Left ventricle myocardium inferior (tissue), 1 donor: ENCODE measurements at regions not wholly inside any gene's neighbourhood (a gene's known extent, or its start where the extent isn't known, plus 50 kb on each side); places are given as distances from the start of the nearest gene placed in this dataset.
"Not testable (repeated sequence)": the region's sequence is repeated elsewhere in the genome, so short reads cannot be mapped to it uniquely, and the experiment has no call there.

ENCODE experiments used
- DNase-seq: peaks from one replicate; pipeline ENCODE4 v3.0.0-alpha.2; 2020
- H3K27ac ChIP-seq: fragments of 200-600 bp; replicated peaks from 2 replicates; pipeline ENCODE4 v1.8.0; 2021
- H3K27me3 ChIP-seq: fragments of 200-600 bp; 2 replicates; pipeline ENCODE4 v1.8.0; 2021; ENCODE audit warnings: low read depth
- H3K36me3 ChIP-seq: fragments of 200-600 bp; 2 replicates; pipeline ENCODE4 v1.8.0; 2021
- H3K4me1 ChIP-seq: fragments of 200-600 bp; 2 replicates; pipeline ENCODE4 v1.8.0; 2021
- H3K4me3 ChIP-seq: fragments of 200-600 bp; 2 replicates; pipeline ENCODE4 v1.8.0; 2021; ENCODE audit warnings: mild to moderate bottlenecking, moderate library complexity
- H3K9me3 ChIP-seq: fragments of 200-600 bp; replicated peaks from 2 replicates; pipeline ENCODE4 v1.8.0; 2021
- intact Hi-C: fragments of 100-400 bp; cut with micrococcal nuclease; formaldehyde crosslinking; loops from one replicate; pipeline ENCODE4 v1.11.0; 2022
- TF ChIP-seq, protein P1 (sequence below): fragments of 200-600 bp; IDR thresholded peaks from 2 replicates; pipeline ENCODE4 v1.8.0; 2021; ENCODE audit warnings: antibody characterized with exemption, mild to moderate bottlenecking, borderline replicate concordance
- donor health status: DM: no; HTN: yes; CAD: no; lungs with severe emphysema.

- TF ChIP-seq, protein P1, sequence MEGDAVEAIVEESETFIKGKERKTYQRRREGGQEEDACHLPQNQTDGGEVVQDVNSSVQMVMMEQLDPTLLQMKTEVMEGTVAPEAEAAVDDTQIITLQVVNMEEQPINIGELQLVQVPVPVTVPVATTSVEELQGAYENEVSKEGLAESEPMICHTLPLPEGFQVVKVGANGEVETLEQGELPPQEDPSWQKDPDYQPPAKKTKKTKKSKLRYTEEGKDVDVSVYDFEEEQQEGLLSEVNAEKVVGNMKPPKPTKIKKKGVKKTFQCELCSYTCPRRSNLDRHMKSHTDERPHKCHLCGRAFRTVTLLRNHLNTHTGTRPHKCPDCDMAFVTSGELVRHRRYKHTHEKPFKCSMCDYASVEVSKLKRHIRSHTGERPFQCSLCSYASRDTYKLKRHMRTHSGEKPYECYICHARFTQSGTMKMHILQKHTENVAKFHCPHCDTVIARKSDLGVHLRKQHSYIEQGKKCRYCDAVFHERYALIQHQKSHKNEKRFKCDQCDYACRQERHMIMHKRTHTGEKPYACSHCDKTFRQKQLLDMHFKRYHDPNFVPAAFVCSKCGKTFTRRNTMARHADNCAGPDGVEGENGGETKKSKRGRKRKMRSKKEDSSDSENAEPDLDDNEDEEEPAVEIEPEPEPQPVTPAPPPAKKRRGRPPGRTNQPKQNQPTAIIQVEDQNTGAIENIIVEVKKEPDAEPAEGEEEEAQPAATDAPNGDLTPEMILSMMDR: no peak
- no peaks in the 10 kb centered on the region for H3K4me1 ChIP-seq
- intact Hi-C loops: no loop called here
- H3K27me3 ChIP-seq: peaks cover 9% of the 10 kb centered on the region
- no peaks in the 10 kb centered on the region for H3K9me3 ChIP-seq
- DNase-seq: no peak
- no peak overlapping the region for H3K27ac ChIP-seq
- H3K4me3 ChIP-seq: no peak overlapping the region
- no peaks in the 10 kb centered on the region for H3K36me3 ChIP-seq
Measured at GRCh38 chr10:15428681-15429080, 57.6 kb upstream of the FAM171A1 start.

- Histone ChIP-seq H3K27ac (no peak overlapping the region), H3K36me3 (no peaks in the 10 kb centered on the region), H3K4me3 (no peak overlapping the region), H3K27me3 (peaks cover 4% of the 10 kb centered on the region), H3K9me3 (no peaks in the 10 kb centered on the region), H3K4me1 (no peaks in the 10 kb centered on the region)
- TF ChIP-seq, protein P1: peak; percentile 65
- intact Hi-C loops: no loop called here
- no peak for DNase-seq
Measured at GRCh38 chr10:15427843-15428414, 56.8 kb upstream of the FAM171A1 start.

DNA sequence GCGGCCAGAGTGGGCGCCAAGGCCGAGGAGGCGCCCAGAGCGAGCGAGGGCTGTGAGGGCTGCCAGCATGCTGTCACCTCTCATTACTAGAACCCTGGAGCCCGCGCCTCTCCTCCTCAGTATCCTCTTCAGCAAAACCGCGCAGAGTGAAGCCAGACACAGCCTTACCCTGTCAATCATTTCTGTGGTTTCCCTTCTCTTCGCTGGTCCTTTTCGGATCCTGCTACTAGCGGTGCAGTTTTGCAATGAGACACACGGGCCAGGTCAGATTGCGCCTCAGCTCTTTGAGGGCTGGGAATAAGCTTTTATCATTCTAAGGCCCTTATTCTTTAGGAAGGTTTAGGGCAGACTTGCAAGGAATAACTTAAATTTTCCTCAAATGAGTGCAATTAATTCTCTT lies 55.5 kb upstream of the FAM171A1 start:
- intact Hi-C loops: no loop called here
- Histone ChIP-seq H3K4me3 (no peak overlapping the region), H3K36me3 (no peaks in the 10 kb centered on the region), H3K9me3 (no peaks in the 10 kb centered on the region), H3K27ac (no peak overlapping the region), H3K27me3 (peaks cover 4% of the 10 kb centered on the region), H3K4me1 (no peaks in the 10 kb centered on the region)
- TF ChIP-seq, protein P1: no peak
- no peak for DNase-seq

DNA sequence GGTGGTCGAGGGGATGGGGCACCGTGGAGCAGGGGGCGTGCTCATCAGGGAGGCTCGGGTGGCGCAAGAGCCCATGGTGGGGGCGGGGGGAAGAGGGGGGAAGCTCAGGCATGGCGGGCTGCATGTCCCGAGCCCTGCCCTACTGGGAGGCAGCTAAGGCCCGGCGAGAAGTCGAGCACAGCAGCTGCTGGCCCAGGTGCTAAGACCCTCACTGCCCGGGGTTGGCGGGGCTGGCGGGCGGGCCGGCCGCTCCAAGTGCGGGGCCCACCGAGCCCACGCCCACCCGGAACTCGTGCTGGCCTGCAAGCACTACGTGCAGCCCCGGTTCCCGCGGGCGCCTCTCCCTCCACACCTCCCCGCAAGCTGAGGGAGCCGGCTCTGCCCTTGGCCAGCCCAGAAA lies 55.0 kb upstream of the FAM171A1 start:
- Histone ChIP-seq H3K4me3 (no peak overlapping the region), H3K27me3 (peaks cover 4% of the 10 kb centered on the region), H3K9me3 (no peaks in the 10 kb centered on the region), H3K27ac (no peak overlapping the region), H3K36me3 (no peaks in the 10 kb centered on the region), H3K4me1 (no peaks in the 10 kb centered on the region)
- intact Hi-C loops: no loop called here
- TF ChIP-seq, protein P1: no peak
- DNase-seq: no peak

DNA sequence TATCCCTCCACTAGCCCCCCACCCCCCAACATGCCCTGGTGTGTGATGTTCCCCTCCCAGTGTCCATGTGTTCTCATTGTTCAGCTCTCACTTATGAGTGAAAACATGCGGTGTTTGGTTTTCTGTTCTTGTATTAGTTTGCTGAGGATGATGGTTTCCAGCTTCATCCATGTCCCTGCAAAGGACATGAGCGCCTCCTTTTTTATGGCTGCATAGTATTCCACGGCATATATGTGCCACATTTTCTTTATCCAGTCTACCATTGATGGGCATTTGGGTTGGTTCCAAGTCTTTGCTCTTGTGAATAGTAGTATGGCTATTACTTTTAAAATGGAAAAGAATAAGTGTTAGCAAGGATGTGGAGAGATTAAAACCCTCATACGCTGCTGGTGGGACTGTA lies 50.8 kb upstream of the FAM171A1 start:
- not testable (repeated sequence) for H3K27ac ChIP-seq, H3K4me3 ChIP-seq

More for the DNA sequence above, 50.8 kb upstream of the FAM171A1 start:
- H3K27me3 ChIP-seq, DNase-seq, H3K4me1 ChIP-seq, H3K36me3 ChIP-seq, H3K9me3 ChIP-seq, intact Hi-C loops: not testable (repeated sequence)
